ENCODE measurements at regions not wholly inside any gene's neighbourhood (a gene's known extent, or its start where the extent isn't known, plus 50 kb on each side); places are given as distances from the start of the nearest gene placed in this dataset.

GRCh38 chr18:78920456-78921138, 59.0 kb upstream of the SALL3 start:
- no peaks in the 10 kb centered on the region for H3K4me1 Mint-ChIP-seq
- no peaks in the 10 kb centered on the region for H3K36me3 Mint-ChIP-seq
- intact Hi-C loops (cut with micrococcal nuclease), result no loop called here
- H3K9me3 Mint-ChIP-seq, result peaks cover 2 to 11% (median 7%) of the 10 kb centered on the region in 7 donors
- no peak overlapping the region for H2AFZ ChIP-seq (ENCODE audit: insufficient read depth, low read depth, low read length, poor library complexity, severe bottlenecking)
- H3K9me3 ChIP-seq (replicated peaks in 1 of 2; ENCODE audit: control insufficient read depth in 1 of 2, insufficient read depth in 1 of 2, low read length in 2 of 2), result peaks cover 0 to 13% of the 10 kb centered on the region in 2 donors
- no peak overlapping the region for H3K9ac ChIP-seq (ENCODE audit: insufficient read depth, low read length, poor library complexity, severe bottlenecking)
- no peak overlapping the region for H3K4me3 ChIP-seq (replicated peaks in 1 of 3; ENCODE audit: low read depth in 2 of 3, low read length in 3 of 3)
- no peak for TF ChIP-seq CTCF (IDR thresholded peaks at IDR 0.05)
- no peak overlapping the region for H3K27ac Mint-ChIP-seq
- H3K27ac ChIP-seq (ENCODE audit: low read depth in 1 of 2, low read length in 2 of 2), result no peak overlapping the region
- WGBS (ENCODE audit: insufficient coverage), result 97% methylated on average over 10 of the region's 17 CpGs
- no peaks in the 10 kb centered on the region for H3K36me3 ChIP-seq (replicated peaks in 1 of 2; ENCODE audit: control insufficient read depth in 1 of 2, insufficient read depth in 2 of 2, low read length in 2 of 2)
- H3K4me2 ChIP-seq (replicated peaks; ENCODE audit: extremely low read depth, low read length, poor library complexity, severe bottlenecking), result no peak overlapping the region
- no peaks in the 10 kb centered on the region for H3K27me3 ChIP-seq (ENCODE audit: control insufficient read depth in 2 of 2, insufficient read depth in 2 of 2, low read length in 2 of 2)
- H3K79me2 ChIP-seq (ENCODE audit: insufficient read depth, low read length), result no peaks in the 10 kb centered on the region
- H4K20me1 ChIP-seq (ENCODE audit: insufficient read depth, low read length), result no peaks in the 10 kb centered on the region
- no peaks in the 10 kb centered on the region for H3K4me1 ChIP-seq (ENCODE audit: control insufficient read depth in 1 of 2, insufficient read depth in 2 of 2, low read length in 2 of 2)
- peaks cover 0 to 2% (median 0%) of the 10 kb centered on the region in 3 donors for H3K27me3 Mint-ChIP-seq (ENCODE audit: low read depth in 3 of 3)
- no peak overlapping the region for H3K4me3 Mint-ChIP-seq
- DNase-seq, result no peak

- WGBS (ENCODE audit: insufficient coverage), result 88% methylated on average over 18 of the region's 18 CpGs
- intact Hi-C loops (cut with micrococcal nuclease), result no loop called here
These were observed 56.8 kb upstream of the SALL3 start for GRCh38 chr18:78922856-78923255.

More at GRCh38 chr18:78922856-78923255, 56.8 kb upstream of the SALL3 start:
- Histone ChIP-seq H3K4me3 (replicated peaks in 1 of 3; ENCODE audit: low read depth in 2 of 3, low read length in 3 of 3) (no peak overlapping the region), H3K79me2 (ENCODE audit: insufficient read depth, low read length) (no peaks in the 10 kb centered on the region), H2AFZ (ENCODE audit: insufficient read depth, low read depth, low read length, poor library complexity, severe bottlenecking) (no peak overlapping the region), H3K27me3 (ENCODE audit: control insufficient read depth in 2 of 2, insufficient read depth in 2 of 2, low read length in 2 of 2) (no peaks in the 10 kb centered on the region), H3K9me3 (replicated peaks in 1 of 2; ENCODE audit: control insufficient read depth in 1 of 2, insufficient read depth in 1 of 2, low read length in 2 of 2) (peaks cover 0 to 12% of the 10 kb centered on the region in 2 donors), H3K9ac (ENCODE audit: insufficient read depth, low read length, poor library complexity, severe bottlenecking) (no peak overlapping the region), H3K4me1 (ENCODE audit: control insufficient read depth in 1 of 2, insufficient read depth in 2 of 2, low read length in 2 of 2) (no peaks in the 10 kb centered on the region), H3K36me3 (replicated peaks in 1 of 2; ENCODE audit: control insufficient read depth in 1 of 2, insufficient read depth in 2 of 2, low read length in 2 of 2) (no peaks in the 10 kb centered on the region), H4K20me1 (ENCODE audit: insufficient read depth, low read length) (no peaks in the 10 kb centered on the region), H3K4me2 (replicated peaks; ENCODE audit: extremely low read depth, low read length, poor library complexity, severe bottlenecking) (no peak overlapping the region), H3K27ac (ENCODE audit: low read depth in 1 of 2, low read length in 2 of 2) (no peak overlapping the region)
- Mint-ChIP-seq H3K4me3 (no peak overlapping the region), H3K27me3 (ENCODE audit: low read depth in 3 of 3) (no peaks in the 10 kb centered on the region), H3K9me3 (peaks cover 0 to 14% (median 10%) of the 10 kb centered on the region in 7 donors), H3K27ac (no peak overlapping the region), H3K36me3 (no peaks in the 10 kb centered on the region), H3K4me1 (no peaks in the 10 kb centered on the region)
- DNase-seq, result no peak
- no peak for TF ChIP-seq CTCF (IDR thresholded peaks at IDR 0.05)
